GM12878 (cell line): ENCODE measurements at regions not wholly inside any gene's neighbourhood (a gene's known extent, or its start where the extent isn't known, plus 50 kb on each side); places are given as distances from the start of the nearest gene placed in this dataset.

Experiments used
- ATAC-seq: fragments of 200-7000 bp; cut with Tn5 transposase; 3 replicates; pipeline ENCODE4 v1.9.1; 2020; ENCODE audit warnings: mild to moderate bottlenecking, moderate library complexity
- BruUV-seq: library from RNA; stranded (reverse); fragments of 400-500 nt; replicated peaks from 2 replicates; lab custom pipeline; 2021; lab: Mats Ljungman, UMichigan
- CTCF ChIA-PET: fragments of 300-600 bp; sonication (Branson Sonifier 250); formaldehyde crosslinking; extraction: SDS; loops from one replicate; lab custom pipeline; 2021; ENCODE audit warnings: inconsistent platforms; lab: Yijun Ruan, JAX
- POLR2A ChIA-PET: fragments of 350-600 bp; formaldehyde crosslinking; extraction: SDS; loops from one replicate; lab custom pipeline; 2021; ENCODE audit warnings: inconsistent platforms; lab: Charles Lee
- RAD21 ChIA-PET: fragments of 300-600 bp; sonication (Branson Sonifier 250); formaldehyde crosslinking; loops from one replicate; lab custom pipeline; 2023; ENCODE audit warnings: antibody characterized with exemption; ENCODE audit not compliant: unreplicated experiment; lab: Charles Lee
- SMC1A ChIA-PET: fragments of 300-600 bp; sonication (Branson Sonifier 250); formaldehyde crosslinking; loops from one replicate; lab custom pipeline; 2023; ENCODE audit not compliant: unreplicated experiment, uncharacterized antibody; lab: Charles Lee
- DNase-seq: peaks from one replicate; pipeline ENCODE4 v3.0.0-alpha.2; 2011; ENCODE audit warnings: low read depth, low spot score
- FAIRE-seq: peaks from 3 replicates; lab custom pipeline; 2011; peaks lifted over from hg19 to GRCh38; lab: Jason Lieb, UNC
- H2AFZ ChIP-seq: 2 replicates; pipeline ENCODE4 v1.6.0; 2011; ENCODE audit warnings: low read depth, low read length, control low read depth; ENCODE audit not compliant: control insufficient read depth
- H3K27ac ChIP-seq: 2 replicates; pipeline ENCODE4 v1.5.1; 2011; ENCODE audit warnings: control low read depth; ENCODE audit not compliant: control insufficient read depth, insufficient read depth
- H3K27me3 ChIP-seq, 2 experiments: replicated peaks in 1 of 2; 2 replicates each; pipeline versions ENCODE4 v1.6.0 to v1.6.1; 2011; ENCODE audit warnings: low read length in 1 of 2; ENCODE audit not compliant: control insufficient read depth in 2 of 2, insufficient read depth in 2 of 2
- H3K36me3 ChIP-seq, 2 experiments: 2 replicates each; pipeline ENCODE4 v1.5.1; 2011; ENCODE audit warnings: low read length in 1 of 2; ENCODE audit not compliant: control insufficient read depth in 2 of 2, insufficient read depth in 2 of 2
- H3K4me1 ChIP-seq: 2 replicates; pipeline ENCODE4 v1.6.1; 2011; ENCODE audit warnings: mild to moderate bottlenecking, low read length, moderate library complexity, mixed read lengths; ENCODE audit not compliant: control insufficient read depth, insufficient read depth
- H3K4me2 ChIP-seq: 2 replicates; pipeline ENCODE4 v1.6.0; 2011; ENCODE audit warnings: control low read depth; ENCODE audit not compliant: control insufficient read depth, insufficient read depth
- H3K4me3 ChIP-seq: fragments of 200-600 bp; sonication (generic); 2 replicates; pipeline ENCODE4 v1.5.1; 2016
- H3K79me2 ChIP-seq: 2 replicates; pipeline ENCODE4 v1.6.0; 2011; ENCODE audit warnings: low read length; ENCODE audit not compliant: control insufficient read depth, insufficient read depth
- H3K9ac ChIP-seq: 2 replicates; pipeline ENCODE4 v1.8.0; 2011; ENCODE audit warnings: low read length, control low read depth, mixed read lengths; ENCODE audit not compliant: control insufficient read depth, insufficient read depth
- H3K9me3 ChIP-seq: replicated peaks from 3 replicates; pipeline ENCODE4 v1.5.1; 2011; ENCODE audit warnings: mild to moderate bottlenecking, low read length; ENCODE audit not compliant: control insufficient read depth, insufficient read depth
- H4K20me1 ChIP-seq: 2 replicates; pipeline ENCODE4 v1.6.0; 2011; ENCODE audit not compliant: control insufficient read depth, insufficient read depth
- CHD4 ChIP-seq: fragments of 200-600 bp; sonication (generic); IDR thresholded peaks from 2 replicates; pipeline ENCODE4 v1.6.1; 2016; ENCODE audit warnings: mild to moderate bottlenecking
- CREB1 ChIP-seq: IDR thresholded peaks from 2 replicates; pipeline ENCODE4 v1.6.1; 2012; ENCODE audit warnings: low read depth, mild to moderate bottlenecking, inconsistent platforms
- CREM ChIP-seq: IDR thresholded peaks from 2 replicates; pipeline ENCODE4 v1.6.1; 2014; ENCODE audit warnings: antibody characterized with exemption, low read depth
- FOXK2 ChIP-seq: fragments of 450-650 bp; IDR thresholded peaks from 2 replicates; pipeline ENCODE4 v1.6.1; 2017; ENCODE audit warnings: mild to moderate bottlenecking, moderate library complexity
- SMAD1 ChIP-seq: fragments of 450-650 bp; IDR thresholded peaks from 2 replicates; pipeline ENCODE4 v1.6.1; 2018; ENCODE audit warnings: mild to moderate bottlenecking, low read depth; ENCODE audit not compliant: partially characterized antibody
- ZNF24 ChIP-seq: fragments of 450-650 bp; IDR thresholded peaks from 2 replicates; pipeline ENCODE4 v1.6.1; 2017; ENCODE audit warnings: antibody characterized with exemption, mild to moderate bottlenecking
- WGBS: methylation state at CpG from one replicate; pipeline ENCODE4 v1.1.6; 2016; ENCODE audit warnings: low lambda C conversion rate; ENCODE audit not compliant: insufficient replicate concordance, insufficient coverage; ENCODE audit errors: missing lambda C conversion rate; 5-methylcytosine and 5-hydroxymethylcytosine counted together
- in situ Hi-C: fragments of 300-500 bp; cut with MboI; formaldehyde crosslinking; loops from 9 replicates; pipeline ENCODE4 v1.14.3; 2018; ENCODE audit warnings: mixed read lengths
- intact Hi-C: fragments of 100-400 bp; cut with micrococcal nuclease; formaldehyde crosslinking; loops from one replicate; pipeline ENCODE4 v1.14.2; 2022; ENCODE audit not compliant: unreplicated experiment
- TF ChIP-seq, protein P1 (sequence below): fragments of 450-650 bp; IDR thresholded peaks from 2 replicates; pipeline ENCODE4 v1.6.1; 2017; ENCODE audit warnings: mild to moderate bottlenecking

DNA sequence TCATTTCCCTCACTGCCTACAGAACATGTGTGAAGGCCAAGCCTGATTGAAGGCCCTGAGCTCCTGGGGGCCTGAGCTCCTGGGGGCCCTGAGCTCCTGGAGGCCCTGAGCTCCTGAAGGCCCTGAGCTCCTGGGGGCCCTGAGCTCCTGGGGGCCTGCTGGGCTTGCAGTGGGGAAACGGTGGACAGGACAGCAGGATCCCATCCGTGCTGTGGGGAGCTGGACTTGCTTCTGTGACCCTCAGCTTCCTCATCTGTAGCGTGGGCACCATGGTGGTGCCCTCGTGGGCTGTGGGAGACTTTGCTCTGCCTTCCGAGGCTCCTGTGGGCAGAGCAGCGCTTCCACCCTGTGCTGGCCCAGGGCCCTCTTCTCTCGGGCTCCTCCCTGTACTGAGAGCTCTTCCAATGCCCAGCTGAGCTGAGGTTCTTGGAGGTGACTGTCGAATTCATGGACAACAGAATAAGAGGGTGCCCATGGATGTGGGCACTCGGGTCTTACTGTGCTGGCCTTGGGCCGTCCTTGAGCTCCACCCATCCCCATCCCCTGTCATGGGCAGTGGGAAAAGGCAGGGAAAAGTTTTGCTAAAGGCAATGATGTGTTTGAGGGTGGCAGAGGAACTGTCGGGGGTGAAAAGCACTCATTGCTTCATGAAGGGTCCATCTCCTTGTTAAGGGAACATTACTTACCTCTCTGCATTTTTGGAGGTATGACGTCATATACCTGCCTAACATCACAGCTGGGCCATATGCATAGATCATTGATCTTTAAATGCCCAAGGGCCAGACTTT is 786.7 kb downstream of the TBC1D22A start:
- H4K20me1 ChIP-seq = no peaks in the 10 kb centered on the region
- DNase-seq (no peak), FAIRE-seq (no peak), ATAC-seq (no peak)
- no peak overlapping the region for H3K4me2 ChIP-seq
- ChIA-PET RAD21 (no interaction called here), SMC1A (no interaction called here), POLR2A (no interaction called here), CTCF (interaction anchor here (0.5 kb wide), 1 partner anchor 31 kb away, joined by 3 read pairs; no protein-coding TSS in a partner anchor)
- TF ChIP-seq SMAD1 = no peak
- TF ChIP-seq CHD4 = no peak
- no peak for TF ChIP-seq CREM
- TF ChIP-seq CREB1 = no peak
- TF ChIP-seq, protein P1, sequence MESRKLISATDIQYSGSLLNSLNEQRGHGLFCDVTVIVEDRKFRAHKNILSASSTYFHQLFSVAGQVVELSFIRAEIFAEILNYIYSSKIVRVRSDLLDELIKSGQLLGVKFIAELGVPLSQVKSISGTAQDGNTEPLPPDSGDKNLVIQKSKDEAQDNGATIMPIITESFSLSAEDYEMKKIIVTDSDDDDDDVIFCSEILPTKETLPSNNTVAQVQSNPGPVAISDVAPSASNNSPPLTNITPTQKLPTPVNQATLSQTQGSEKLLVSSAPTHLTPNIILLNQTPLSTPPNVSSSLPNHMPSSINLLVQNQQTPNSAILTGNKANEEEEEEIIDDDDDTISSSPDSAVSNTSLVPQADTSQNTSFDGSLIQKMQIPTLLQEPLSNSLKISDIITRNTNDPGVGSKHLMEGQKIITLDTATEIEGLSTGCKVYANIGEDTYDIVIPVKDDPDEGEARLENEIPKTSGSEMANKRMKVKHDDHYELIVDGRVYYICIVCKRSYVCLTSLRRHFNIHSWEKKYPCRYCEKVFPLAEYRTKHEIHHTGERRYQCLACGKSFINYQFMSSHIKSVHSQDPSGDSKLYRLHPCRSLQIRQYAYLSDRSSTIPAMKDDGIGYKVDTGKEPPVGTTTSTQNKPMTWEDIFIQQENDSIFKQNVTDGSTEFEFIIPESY = no peak
- TF ChIP-seq FOXK2 = no peak
- no peak for TF ChIP-seq ZNF24
- H3K27me3 ChIP-seq = no peaks in the 10 kb centered on the region
- H3K4me3 ChIP-seq = no peak overlapping the region
- no peak overlapping the region for H2AFZ ChIP-seq
- H3K9me3 ChIP-seq = no peaks in the 10 kb centered on the region; the same call in 2 of the 3 replicates
- no peaks in the 10 kb centered on the region for H3K79me2 ChIP-seq
- WGBS = 5% methylated on average over 12 of the region's 12 CpGs
- no peaks in the 10 kb centered on the region for H3K36me3 ChIP-seq
- in situ Hi-C loops = no loop called here
- H3K9ac ChIP-seq = no peak overlapping the region
- no peak overlapping the region for H3K27ac ChIP-seq
- H3K4me1 ChIP-seq = no peaks in the 10 kb centered on the region
- intact Hi-C loops = no loop called here
- no TSS peak for BruUV-seq
